GM21825 (cell line): ENCODE measurements at regions not wholly inside any gene's neighbourhood (a gene's known extent, or its start where the extent isn't known, plus 50 kb on each side); places are given as distances from the start of the nearest gene placed in this dataset.
"Not testable (repeated sequence)": the region's sequence is repeated elsewhere in the genome, so short reads cannot be mapped to it uniquely, and the experiment has no call there.

Experiments
- ATAC-seq: cut with Tn5 transposase; IDR thresholded peaks from one replicate; pipeline ENCODE4 v1.9.1; 2021; ENCODE audit warnings: mild to moderate bottlenecking, moderate library complexity; ENCODE audit not compliant: unreplicated experiment

GRCh38 chrX:44675362-44676024, 132.8 kb upstream of the FUNDC1 start:
- no peak for ATAC-seq

- no peak for ATAC-seq
These were observed 132.2 kb upstream of the FUNDC1 start for GRCh38 chrX:44674906-44675305.

- ATAC-seq = no peak
These were observed 127.0 kb upstream of the FUNDC1 start for GRCh38 chrX:44669626-44670025.

GRCh38 chrX:44667771-44668170, 125.1 kb upstream of the FUNDC1 start:
- no peak for ATAC-seq

- not testable (repeated sequence) for ATAC-seq
These were observed 115.1 kb upstream of the FUNDC1 start for GRCh38 chrX:44657718-44658246.

- ATAC-seq = no peak
These were observed 108.7 kb upstream of the FUNDC1 start for GRCh38 chrX:44651358-44651757.

GRCh38 chrX:44643723-44644122, 101.1 kb upstream of the FUNDC1 start:
- ATAC-seq = no peak

GRCh38 chrX:44637282-44637681, 94.6 kb upstream of the FUNDC1 start:
- ATAC-seq = no peak

GRCh38 chrX:44621078-44621477, 78.4 kb upstream of the FUNDC1 start:
- ATAC-seq = no peak

GRCh38 chrX:44619039-44619438, 76.4 kb upstream of the FUNDC1 start:
- no peak for ATAC-seq

- peak; percentile 98 for ATAC-seq
These were observed 53.6 kb upstream of the FUNDC1 start for GRCh38 chrX:44596277-44596676.
